HG03039 (cell line): ENCODE measurements at regions not wholly inside any gene's neighbourhood (a gene's known extent, or its start where the extent isn't known, plus 50 kb on each side); places are given as distances from the start of the nearest gene placed in this dataset.
A peak's percentile ranks its signal among the peaks of the same experiment; 100 is the strongest.
"Not testable (repeated sequence)": the region's sequence is repeated elsewhere in the genome, so short reads cannot be mapped to it uniquely, and the experiment has no call there.

ENCODE experiments used
- ATAC-seq: cut with Tn5 transposase; IDR thresholded peaks from one replicate; pipeline ENCODE4 v1.9.1; 2021; ENCODE audit warnings: mild to moderate bottlenecking, moderate library complexity; ENCODE audit not compliant: unreplicated experiment

DNA sequence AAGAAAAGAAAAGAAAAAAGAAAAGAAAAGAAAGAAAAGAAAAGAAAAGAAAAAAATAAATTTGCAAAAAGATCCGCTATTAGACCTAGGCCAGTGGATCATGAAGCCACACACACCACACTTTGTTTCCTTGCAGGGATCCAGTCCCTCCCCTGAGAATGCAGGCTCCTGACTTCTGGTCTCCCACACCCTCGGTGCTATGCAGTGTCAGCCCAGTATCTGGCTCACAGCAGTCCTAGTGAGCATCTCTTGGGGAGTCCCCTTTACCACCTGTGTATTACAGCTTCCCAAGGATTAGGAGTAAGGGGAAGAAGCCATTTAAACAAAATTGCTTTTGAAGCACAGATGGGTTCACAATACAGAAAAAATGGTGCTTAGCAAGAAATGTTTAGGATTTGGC, 174.1 kb upstream of the IRF2BP2 start:
- ATAC-seq = not testable (repeated sequence)

GRCh38 chr1:234782791-234783190, 172.8 kb upstream of the IRF2BP2 start:
- ATAC-seq = no peak

GRCh38 chr1:234782105-234782751, 172.2 kb upstream of the IRF2BP2 start:
- no peak for ATAC-seq

GRCh38 chr1:234781241-234782065, 171.5 kb upstream of the IRF2BP2 start:
- ATAC-seq = no peak

GRCh38 chr1:234780531-234781162, 170.7 kb upstream of the IRF2BP2 start:
- ATAC-seq = no peak

DNA sequence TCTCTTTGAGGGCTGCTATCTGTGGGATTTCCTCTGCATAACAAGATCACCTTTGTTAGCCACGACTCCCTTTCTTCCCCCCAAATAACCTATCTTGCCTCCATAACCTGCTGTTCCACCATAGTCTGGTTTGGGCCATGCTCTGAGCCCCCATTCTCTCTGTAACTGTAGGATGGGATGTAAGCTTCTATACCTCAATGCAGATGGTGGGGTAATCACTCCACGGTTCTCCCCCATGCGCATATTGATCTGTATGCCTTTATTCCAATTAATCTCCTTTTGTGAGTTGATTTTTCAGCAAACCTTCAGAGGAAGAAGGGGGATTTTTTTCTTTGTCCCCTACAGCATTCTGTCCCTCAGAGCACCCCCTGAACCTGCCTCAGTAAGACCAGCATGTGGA, 170.1 kb upstream of the IRF2BP2 start:
- no peak for ATAC-seq

GRCh38 chr1:234779600-234779999, 169.6 kb upstream of the IRF2BP2 start:
- not testable (repeated sequence) for ATAC-seq

GRCh38 chr1:234779160-234779538, 169.2 kb upstream of the IRF2BP2 start:
- ATAC-seq = no peak

DNA sequence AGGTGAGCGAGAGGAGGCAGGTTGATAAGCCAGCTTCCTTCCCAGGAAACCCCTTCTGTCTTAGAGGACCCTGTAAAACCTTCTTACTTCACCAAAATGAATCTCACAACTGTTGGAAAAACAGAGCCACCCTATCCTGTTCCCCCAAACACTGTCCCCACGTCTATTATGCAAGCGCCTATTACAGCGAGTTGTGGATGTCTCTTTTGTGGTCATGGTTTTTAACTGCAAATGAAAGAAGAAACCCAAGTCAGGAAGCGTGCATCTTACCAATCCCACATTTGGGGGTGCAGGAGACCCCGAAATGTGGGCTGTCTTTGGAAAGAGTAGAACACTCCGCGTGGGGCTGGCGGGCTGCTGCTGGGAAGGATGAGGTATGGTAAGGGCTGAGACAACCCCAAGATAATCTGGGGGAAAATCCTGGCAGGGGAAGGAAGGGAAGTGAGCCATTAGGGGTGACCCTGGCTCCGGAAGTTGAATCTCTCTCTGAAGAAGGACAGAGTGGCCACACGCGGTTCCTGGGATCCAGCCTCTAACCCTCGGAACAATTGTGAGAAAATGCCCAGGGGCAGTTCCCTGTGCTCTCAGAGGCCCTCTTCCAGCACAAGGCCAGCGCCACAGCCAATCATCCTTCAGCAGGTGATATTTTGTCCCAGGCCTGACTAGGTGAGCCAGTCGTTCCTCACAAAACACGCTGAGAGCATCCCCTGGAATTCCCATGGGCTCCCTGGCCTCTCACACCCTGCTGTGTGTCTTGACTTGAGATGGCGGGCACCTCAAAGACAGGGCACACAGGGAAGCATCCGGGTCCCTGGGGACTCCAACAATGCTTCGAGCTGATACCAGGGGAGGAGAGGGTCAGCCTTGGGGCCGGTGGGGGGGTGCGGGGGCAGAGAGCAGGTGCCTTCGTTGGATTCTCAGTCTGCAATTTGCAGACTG, 168.5 kb upstream of the IRF2BP2 start:
- no peak for ATAC-seq

DNA sequence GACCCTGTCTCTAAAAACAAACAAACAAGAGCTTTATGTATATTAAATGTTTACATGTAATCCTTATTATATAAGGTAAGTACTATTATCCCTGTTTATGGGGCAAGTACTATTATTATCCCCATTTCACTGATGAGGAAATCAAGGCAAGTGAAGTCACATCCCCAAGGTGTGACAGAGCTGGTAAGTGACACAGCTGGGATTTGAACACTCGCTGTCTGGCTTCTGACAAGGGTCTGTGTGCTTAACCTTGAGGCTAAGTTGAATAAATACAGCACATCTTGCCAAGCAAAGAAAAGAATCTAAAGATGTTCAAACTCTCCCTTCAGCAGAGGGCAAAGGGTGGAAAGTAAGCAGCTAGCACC, 167.9 kb upstream of the IRF2BP2 start:
- no peak for ATAC-seq

GRCh38 chr1:234776876-234777855, 167.2 kb upstream of the IRF2BP2 start:
- no peak for ATAC-seq

DNA sequence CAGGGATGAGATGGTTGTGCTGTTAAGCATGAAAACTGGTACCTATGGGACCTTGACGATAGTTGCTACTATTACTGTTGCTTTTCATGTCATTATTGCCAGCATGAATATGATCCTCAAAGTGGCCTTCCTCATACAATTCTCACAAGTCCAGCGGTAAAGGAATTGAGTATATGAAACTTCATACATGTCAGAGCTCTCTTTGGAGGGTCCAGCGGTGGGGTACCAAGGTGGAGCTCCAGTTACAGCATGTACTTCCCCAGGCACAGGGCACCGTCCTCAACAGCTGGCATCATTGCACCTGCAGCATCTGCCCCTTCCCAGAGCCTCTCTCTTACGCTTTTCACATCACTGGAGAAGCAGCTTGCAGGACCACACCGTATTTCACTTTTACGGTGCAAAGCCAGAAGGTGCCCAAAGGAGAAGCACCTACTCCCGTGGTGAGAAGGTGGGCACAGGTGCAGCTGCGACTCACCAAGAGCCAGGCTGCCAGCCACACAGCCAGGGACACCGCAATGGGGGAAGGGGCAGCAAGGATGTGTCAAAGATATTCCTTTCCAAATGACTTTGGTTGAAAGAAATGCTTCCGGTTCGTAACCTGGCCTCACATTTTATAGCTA, 166.4 kb upstream of the IRF2BP2 start:
- ATAC-seq = no peak

DNA sequence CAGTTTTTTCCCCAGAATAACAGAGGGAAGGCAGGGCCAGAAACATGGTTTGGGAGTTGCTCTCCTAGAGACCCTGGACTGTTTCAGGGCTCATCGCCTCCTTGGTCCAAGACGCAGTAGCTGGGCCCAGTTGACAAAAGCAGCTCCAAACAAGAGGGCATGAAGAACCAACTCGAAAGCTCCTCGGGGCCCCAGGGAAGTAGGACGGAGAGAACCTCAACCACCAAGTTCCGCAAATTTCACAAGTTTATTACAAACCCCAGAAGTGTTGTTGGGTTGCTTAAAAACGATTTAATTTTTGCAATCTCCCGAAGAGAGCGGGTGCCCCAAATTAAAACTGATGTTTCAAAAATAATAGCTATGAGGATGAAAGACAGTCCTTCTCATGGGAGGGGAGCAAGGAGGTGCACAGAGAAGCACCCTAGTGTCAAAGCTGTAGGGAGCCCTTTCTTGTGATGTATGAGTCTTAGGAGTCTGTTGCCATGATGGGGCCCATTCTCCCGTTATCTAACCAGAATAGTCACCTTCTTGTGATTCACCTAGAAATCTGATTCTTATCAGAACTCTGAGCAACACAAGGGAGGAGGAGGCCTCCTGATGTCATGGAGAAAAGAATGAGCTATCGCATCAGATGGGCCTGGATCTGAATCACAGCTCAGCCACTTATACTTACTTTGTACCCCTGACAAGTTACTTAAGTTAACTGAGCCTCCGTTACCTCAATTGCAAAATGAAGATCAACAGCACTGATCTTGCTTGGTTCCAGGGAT, 165.7 kb upstream of the IRF2BP2 start:
- ATAC-seq = no peak

DNA sequence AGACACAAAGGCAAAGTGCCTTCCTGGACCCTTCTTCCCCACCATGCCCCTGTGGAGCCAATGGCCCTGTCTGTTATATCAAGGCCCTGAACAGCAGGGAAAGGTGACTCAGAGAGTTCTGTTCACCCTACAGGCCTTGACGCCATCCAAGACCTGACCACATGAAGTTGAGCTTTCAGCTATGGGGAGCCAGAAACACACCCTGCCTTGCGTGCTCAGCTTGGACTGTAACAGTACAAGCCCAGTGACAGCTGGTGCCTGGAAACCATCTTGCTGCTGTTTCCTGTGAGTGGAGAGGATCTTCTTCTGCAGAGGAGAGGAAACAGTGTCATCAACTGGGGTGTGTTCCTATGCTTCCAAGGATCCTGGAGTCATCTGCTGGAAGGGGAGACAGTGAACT, 165.0 kb upstream of the IRF2BP2 start:
- no peak for ATAC-seq

DNA sequence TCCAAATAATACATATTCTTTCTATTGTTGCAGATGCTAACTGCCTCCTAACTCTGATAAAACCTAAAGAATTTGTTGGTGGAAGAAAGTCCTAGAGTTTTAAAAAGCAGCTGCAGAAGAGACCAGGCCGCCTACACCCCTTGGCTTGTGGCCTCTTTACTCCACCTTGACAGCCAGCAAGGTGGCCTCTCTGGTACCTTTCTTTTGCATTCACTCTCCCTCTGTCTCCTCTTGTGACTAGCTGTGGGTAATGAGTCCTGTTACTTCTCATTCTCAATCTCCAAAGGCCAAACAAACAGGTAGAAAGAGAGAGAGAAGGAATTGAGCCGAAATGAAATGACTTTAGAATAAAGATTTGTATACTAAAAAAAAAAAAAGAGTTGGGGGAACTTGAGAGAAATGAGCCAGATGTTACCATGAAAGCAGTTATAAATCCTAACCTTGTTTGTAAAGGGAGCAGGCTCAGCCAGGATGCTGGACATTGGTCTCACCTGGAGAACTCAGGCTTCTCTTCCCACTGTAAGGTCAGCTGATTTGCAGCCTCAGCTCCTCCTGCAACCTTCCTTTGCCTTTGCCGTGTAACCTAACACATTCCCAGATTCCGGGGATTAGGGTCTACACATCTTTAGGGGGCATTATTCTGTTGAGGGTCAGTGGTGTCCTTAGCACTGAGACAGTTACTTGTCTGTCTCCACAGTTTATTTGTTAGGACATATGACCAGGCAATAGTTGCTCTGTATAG, 164.1 kb upstream of the IRF2BP2 start:
- ATAC-seq = no peak

GRCh38 chr1:234772345-234773147, 162.6 kb upstream of the IRF2BP2 start:
- peak; percentile 82 for ATAC-seq
